Endothelial cell of umbilical vein (primary cell): ENCODE measurements at regions not wholly inside any gene's neighbourhood (a gene's known extent, or its start where the extent isn't known, plus 50 kb on each side); places are given as distances from the start of the nearest gene placed in this dataset.

Experiments used
- BruUV-seq: library from RNA; stranded (reverse); fragments of 400-500 nt; replicated peaks from 2 replicates; lab custom pipeline; 2021; lab: Mats Ljungman, UMichigan
- CTCF ChIA-PET: fragments of 300-600, 350-600 bp; sonication (Branson Sonifier 250); formaldehyde crosslinking; loops from one replicate; lab custom pipeline; 2021; ENCODE audit warnings: antibody characterized with exemption, inconsistent platforms; lab: Charles Lee
- POLR2A ChIA-PET: fragments of 300-600, 350-600 bp; sonication (Branson Sonifier 250); formaldehyde crosslinking; loops from one replicate; lab custom pipeline; 2021; ENCODE audit warnings: antibody characterized with exemption, inconsistent platforms; lab: Charles Lee
- DNase-seq: peaks from one replicate; pipeline ENCODE4 v3.0.0-alpha.2; 2011; ENCODE audit warnings: low read depth, low spot score
- FAIRE-seq: peaks from 2 replicates; lab custom pipeline; 2011; peaks lifted over from hg19 to GRCh38; lab: Jason Lieb, UNC
- H2AFZ ChIP-seq: 2 replicates; pipeline ENCODE4 v1.6.0; 2012; ENCODE audit warnings: low read depth, low read length, control low read depth, inconsistent platforms
- H3K27ac ChIP-seq: 2 replicates; pipeline ENCODE4 v1.5.1; 2011; ENCODE audit warnings: low read depth, mild to moderate bottlenecking, control low read depth, low read length, moderate library complexity; ENCODE audit not compliant: insufficient read depth
- H3K27me3 ChIP-seq, 2 experiments: 2 replicates each; pipeline versions ENCODE4 v1.6.0 to v1.6.1; 2011; ENCODE audit warnings: low read length in 2 of 2, mixed read lengths in 1 of 2; ENCODE audit not compliant: control insufficient read depth in 2 of 2, insufficient read depth in 2 of 2
- H3K36me3 ChIP-seq, 2 experiments: 2 replicates in 1 of 2; 3 replicates in 1 of 2; pipeline ENCODE4 v1.5.1; 2011; ENCODE audit warnings: low read length in 2 of 2, mild to moderate bottlenecking in 1 of 2, moderate library complexity in 1 of 2; ENCODE audit not compliant: control insufficient read depth in 2 of 2, insufficient read depth in 2 of 2; ENCODE audit errors: extremely low read depth in 1 of 2
- H3K4me1 ChIP-seq: 3 replicates; pipeline ENCODE4 v1.5.1; 2011; ENCODE audit warnings: mild to moderate bottlenecking, low read length; ENCODE audit not compliant: control insufficient read depth, insufficient read depth; ENCODE audit errors: extremely low read depth
- H3K4me2 ChIP-seq: 2 replicates; pipeline ENCODE4 v1.6.1; 2011; ENCODE audit warnings: low read length, control low read depth, mixed read lengths; ENCODE audit not compliant: insufficient read depth
- H3K4me3 ChIP-seq, 3 experiments: fragments of 200-600 bp in 1 of 3; sonication (generic), shearing (Covaris generic) in 1 of 3; replicated peaks in 1 of 3; 2 replicates each; pipeline ENCODE4 v1.5.1; 2011 to 2016; ENCODE audit warnings: control low read depth in 3 of 3, low read length in 3 of 3, mild to moderate bottlenecking in 2 of 3, inconsistent platforms in 1 of 3, low read depth in 1 of 3, moderate library complexity in 1 of 3; ENCODE audit not compliant: insufficient read depth in 1 of 3
- H3K79me2 ChIP-seq: 2 replicates; pipeline ENCODE4 v1.6.0; 2012; ENCODE audit warnings: low read length, inconsistent platforms; ENCODE audit not compliant: control insufficient read depth, insufficient read depth
- H3K9ac ChIP-seq: replicated peaks from 2 replicates; pipeline ENCODE3; 2011; ENCODE audit warnings: low read length, control low read depth; ENCODE audit not compliant: insufficient read depth; ENCODE audit errors: extremely low read depth
- H3K9me1 ChIP-seq: replicated peaks from 3 replicates; pipeline ENCODE4 v1.6.0; 2011; ENCODE audit warnings: mild to moderate bottlenecking, low read length; ENCODE audit not compliant: control insufficient read depth, insufficient read depth; ENCODE audit errors: extremely low read depth
- H3K9me3 ChIP-seq: replicated peaks from 2 replicates; pipeline ENCODE4 v1.5.1; 2012; ENCODE audit warnings: low read length, inconsistent platforms; ENCODE audit not compliant: control insufficient read depth, insufficient read depth
- H4K20me1 ChIP-seq: replicated peaks from 2 replicates; pipeline ENCODE3; 2011; ENCODE audit warnings: mild to moderate bottlenecking, low read length; ENCODE audit not compliant: control insufficient read depth, insufficient read depth; ENCODE audit errors: extremely low read depth
- CTCF ChIP-seq, 2 donors: IDR thresholded peaks; 1 replicate in 1 of 2; 2 replicates in 1 of 2; pipeline ENCODE4 v1.5.1; 2011; ENCODE audit warnings: low read length in 2 of 2, mild to moderate bottlenecking in 2 of 2, moderate library complexity in 2 of 2, control low read depth in 1 of 2, inconsistent platforms in 1 of 2, low read depth in 1 of 2; ENCODE audit not compliant: insufficient read depth in 1 of 2; ENCODE audit errors: extremely low read depth in 1 of 2
- EZH2 ChIP-seq: IDR thresholded peaks from 2 replicates; pipeline ENCODE4 v1.6.1; 2012; ENCODE audit warnings: borderline replicate concordance, low read depth, mild to moderate bottlenecking, moderate library complexity, low read length, inconsistent platforms; ENCODE audit not compliant: severe bottlenecking
- FOS ChIP-seq: IDR thresholded peaks from 2 replicates; pipeline ENCODE4 v1.6.1; 2011; ENCODE audit warnings: mild to moderate bottlenecking, low read length, moderate library complexity, borderline replicate concordance; ENCODE audit not compliant: insufficient read depth
- GATA2 ChIP-seq: IDR thresholded peaks from 2 replicates; pipeline ENCODE4 v1.7.0; 2011; ENCODE audit warnings: low read depth, mild to moderate bottlenecking, moderate library complexity, mixed read lengths, low read length; ENCODE audit not compliant: insufficient read length, insufficient read depth
- JUN ChIP-seq: IDR thresholded peaks from 2 replicates; pipeline ENCODE4 v1.6.1; 2011; ENCODE audit warnings: borderline replicate concordance, low read depth; ENCODE audit not compliant: insufficient read length, insufficient read depth
- MAX ChIP-seq: IDR thresholded peaks from 2 replicates; pipeline ENCODE4 v1.6.1; 2011; ENCODE audit not compliant: insufficient read depth, insufficient read length
- MYC ChIP-seq: IDR thresholded peaks from one replicate; pipeline ENCODE4 v1.6.1; 2011; ENCODE audit warnings: mild to moderate bottlenecking, low read depth, low read length
- POLR2A ChIP-seq: IDR thresholded peaks from 2 replicates; pipeline ENCODE4 v1.6.1; 2012; ENCODE audit warnings: low read depth, mild to moderate bottlenecking, control low read depth, low read length
- POLR2AphosphoS5 ChIP-seq: IDR thresholded peaks from 2 replicates; pipeline ENCODE4 v1.6.1; 2012; ENCODE audit warnings: low read depth, mild to moderate bottlenecking, control low read depth, low read length, moderate library complexity; ENCODE audit not compliant: insufficient read depth
- dilution Hi-C: fragments of 300-500 bp; cut with MboI; formaldehyde crosslinking; loops from one replicate; pipeline ENCODE4 v1.15.0; 2019; ENCODE audit warnings: low sequenced_read_pairs; ENCODE audit not compliant: extremely low pct_ligation_motif_present
- intact Hi-C: fragments of 100-400 bp; cut with micrococcal nuclease; formaldehyde crosslinking; loops from one replicate; pipeline ENCODE4 v1.10.0; 2022

GRCh38 chr4:128606173-128606572, 203.3 kb upstream of the JADE1 start:
- Histone ChIP-seq H3K9me1 (no peaks in the 10 kb centered on the region), H3K4me3 (no peak overlapping the region), H3K9me3 (no peaks in the 10 kb centered on the region), H3K27ac (no peak overlapping the region), H3K27me3 (no peaks in the 10 kb centered on the region), H3K9ac (no peak overlapping the region), H4K20me1 (no peaks in the 10 kb centered on the region), H3K4me2 (no peak overlapping the region), H3K79me2 (no peaks in the 10 kb centered on the region), H2AFZ (no peak overlapping the region), H3K36me3 (no peaks in the 10 kb centered on the region), H3K4me1 (peaks cover 10% of the 10 kb centered on the region)
- peak; percentile 43 for FAIRE-seq
- TF ChIP-seq EZH2 (no peak), FOS (peak; percentile 38)
- BruUV-seq, result no TSS peak
- dilution Hi-C loops (no loop called here), intact Hi-C loops (no loop called here)
- DNase-seq, result peak; percentile 10
- POLR2A ChIA-PET, result no interaction called here
- CTCF ChIA-PET, result interaction anchor here (1.1 kb wide), 1 partner anchor 151 kb away, joined by 3 read pairs; no protein-coding TSS in a partner anchor

- no TSS peak for BruUV-seq
- POLR2A ChIA-PET, result no interaction called here
Measured at GRCh38 chr4:128604840-128605239, 204.7 kb upstream of the JADE1 start.

More at GRCh38 chr4:128604840-128605239, 204.7 kb upstream of the JADE1 start:
- no peak overlapping the region for H3K4me3 ChIP-seq
- H4K20me1 ChIP-seq, result no peaks in the 10 kb centered on the region
- H3K27me3 ChIP-seq, result no peaks in the 10 kb centered on the region
- dilution Hi-C loops, result no loop called here
- intact Hi-C loops, result no loop called here
- no peaks in the 10 kb centered on the region for H3K79me2 ChIP-seq
- CTCF ChIA-PET, result no interaction called here
- TF ChIP-seq MYC (no peak), POLR2A (no peak), GATA2 (no peak), EZH2 (no peak), CTCF (IDR thresholded peaks at IDR 0.05; ENCODE audit: extremely low read depth in 1 of 2, insufficient read depth in 1 of 2, low read depth in 1 of 2, low read length in 2 of 2) (no peak), MAX (no peak), FOS (no peak), JUN (no peak), POLR2AphosphoS5 (no peak)
- no peak overlapping the region for H2AFZ ChIP-seq
- no peaks in the 10 kb centered on the region for H3K9me3 ChIP-seq
- no peak overlapping the region for H3K4me2 ChIP-seq
- H3K9me1 ChIP-seq, result no peaks in the 10 kb centered on the region
- FAIRE-seq (no peak), DNase-seq (no peak)
- no peak overlapping the region for H3K9ac ChIP-seq
- no peak overlapping the region for H3K27ac ChIP-seq
- peaks cover 22% of the 10 kb centered on the region for H3K4me1 ChIP-seq
- H3K36me3 ChIP-seq, result no peaks in the 10 kb centered on the region
